AG04449 (cell line): ENCODE measurements at regions not wholly inside any gene's neighbourhood (a gene's known extent, or its start where the extent isn't known, plus 50 kb on each side); places are given as distances from the start of the nearest gene placed in this dataset.

Experiments used
- CTCF ChIA-PET: fragments of 350-600 bp; formaldehyde crosslinking; extraction: SDS; loops from one replicate; lab custom pipeline; 2021; ENCODE audit warnings: antibody characterized with exemption; lab: Yijun Ruan, JAX
- POLR2A ChIA-PET: fragments of 400-600, 350-600 bp; formaldehyde crosslinking; extraction: SDS; loops from one replicate; lab custom pipeline; 2020; ENCODE audit warnings: antibody characterized with exemption, inconsistent platforms; lab: Yijun Ruan, JAX
- DNase-seq: peaks from one replicate; pipeline ENCODE4 v3.0.0-alpha.2; 2010; ENCODE audit warnings: low read depth, low spot score
- H3K4me3 ChIP-seq: 2 replicates; pipeline ENCODE4 v1.5.1; 2011; ENCODE audit warnings: low read depth, mild to moderate bottlenecking, control low read depth, low read length
- CTCF ChIP-seq: IDR thresholded peaks from one replicate; pipeline ENCODE4 v1.5.1; 2011; ENCODE audit warnings: mild to moderate bottlenecking, moderate library complexity, low read length, control low read depth, inconsistent platforms; ENCODE audit not compliant: insufficient read depth; ENCODE audit errors: missing control alignments

- DNase-seq: no peak
- POLR2A ChIA-PET: no interaction called here
- no peak overlapping the region for H3K4me3 ChIP-seq
- CTCF ChIA-PET: no interaction called here
- TF ChIP-seq CTCF: no peak
Observed at GRCh38 chr1:39146681-39147080, 57.8 kb upstream of the MACF1 start.

- TF ChIP-seq CTCF: no peak
- POLR2A ChIA-PET: no interaction called here
- no peak overlapping the region for H3K4me3 ChIP-seq
- CTCF ChIA-PET: no interaction called here
- DNase-seq: no peak
Observed at GRCh38 chr1:39147099-39148025, 57.1 kb upstream of the MACF1 start.

- no peak for TF ChIP-seq CTCF
- POLR2A ChIA-PET: no interaction called here
- CTCF ChIA-PET: no interaction called here
- no peak for DNase-seq
- no peak overlapping the region for H3K4me3 ChIP-seq
Observed at GRCh38 chr1:39148942-39149341, 55.6 kb upstream of the MACF1 start.

- DNase-seq: no peak
- POLR2A ChIA-PET: no interaction called here
- TF ChIP-seq CTCF: no peak
- CTCF ChIA-PET: interaction anchor here (2.8 kb wide), 1 partner anchor 43 kb away, joined by 12 read pairs; no protein-coding TSS in a partner anchor
- no peak overlapping the region for H3K4me3 ChIP-seq
Observed at GRCh38 chr1:39149509-39149908, 55.0 kb upstream of the MACF1 start.

- no peak for DNase-seq
- H3K4me3 ChIP-seq: no peak overlapping the region
- no peak for TF ChIP-seq CTCF
- POLR2A ChIA-PET: no interaction called here
- CTCF ChIA-PET: interaction anchor here (1.1 to 2.8 kb wide), 2 partner anchors 42 to 109 kb away, joined by 4 to 12 read pairs; no protein-coding TSS in a partner anchor
Observed at GRCh38 chr1:39150779-39151178, 53.7 kb upstream of the MACF1 start.

- CTCF ChIA-PET: interaction anchor here (0.9 to 2.8 kb wide), 3 partner anchors 9 to 41 kb away, joined by 3 to 12 read pairs (median 5); no protein-coding TSS in a partner anchor
- POLR2A ChIA-PET: no interaction called here
- no peak for TF ChIP-seq CTCF
- H3K4me3 ChIP-seq: no peak overlapping the region
- DNase-seq: no peak
Observed at GRCh38 chr1:39151267-39151666, 53.2 kb upstream of the MACF1 start.
